GM19035 (cell line): ENCODE measurements at regions not wholly inside any gene's neighbourhood (a gene's known extent, or its start where the extent isn't known, plus 50 kb on each side); places are given as distances from the start of the nearest gene placed in this dataset.
"Not testable (repeated sequence)": the region's sequence is repeated elsewhere in the genome, so short reads cannot be mapped to it uniquely, and the experiment has no call there.

Experiments
- ATAC-seq: cut with Tn5 transposase; IDR thresholded peaks from one replicate; pipeline ENCODE4 v1.9.1; 2021; ENCODE audit not compliant: unreplicated experiment

- ATAC-seq = no peak
Observed at GRCh38 chr12:67531051-67531450, 117.5 kb upstream of the DYRK2 start.

GRCh38 chr12:67531501-67531900 is 117.0 kb upstream of the DYRK2 start:
- ATAC-seq = no peak

GRCh38 chr12:67533159-67533558 is 115.4 kb upstream of the DYRK2 start:
- ATAC-seq = no peak

- ATAC-seq = no peak
Observed at GRCh38 chr12:67534046-67534445, 114.5 kb upstream of the DYRK2 start.

- no peak for ATAC-seq
Observed at GRCh38 chr12:67534681-67535080, 113.9 kb upstream of the DYRK2 start.

GRCh38 chr12:67535176-67535575 is 113.4 kb upstream of the DYRK2 start:
- ATAC-seq = no peak

GRCh38 chr12:67535971-67536370 is 112.6 kb upstream of the DYRK2 start:
- no peak for ATAC-seq

GRCh38 chr12:67539329-67539728 is 109.2 kb upstream of the DYRK2 start:
- ATAC-seq = no peak

GRCh38 chr12:67539946-67540345 is 108.6 kb upstream of the DYRK2 start:
- no peak for ATAC-seq

GRCh38 chr12:67540920-67541624 is 107.5 kb upstream of the DYRK2 start:
- no peak for ATAC-seq

- no peak for ATAC-seq
Observed at GRCh38 chr12:67541625-67541991, 106.9 kb upstream of the DYRK2 start.

GRCh38 chr12:67543021-67543770 is 105.3 kb upstream of the DYRK2 start:
- ATAC-seq = no peak

GRCh38 chr12:67545298-67545697 is 103.2 kb upstream of the DYRK2 start:
- ATAC-seq = no peak

GRCh38 chr12:67546746-67547145 is 101.8 kb upstream of the DYRK2 start:
- ATAC-seq = no peak

GRCh38 chr12:67555075-67555717 is 93.3 kb upstream of the DYRK2 start:
- ATAC-seq = not testable (repeated sequence)

GRCh38 chr12:67558775-67559174 is 89.8 kb upstream of the DYRK2 start:
- no peak for ATAC-seq

- ATAC-seq = no peak
Observed at GRCh38 chr12:67559751-67560150, 88.8 kb upstream of the DYRK2 start.

GRCh38 chr12:67562513-67563287 is 85.8 kb upstream of the DYRK2 start:
- no peak for ATAC-seq

- no peak for ATAC-seq
Observed at GRCh38 chr12:67568055-67568454, 80.5 kb upstream of the DYRK2 start.

GRCh38 chr12:67572492-67572891 is 76.1 kb upstream of the DYRK2 start:
- no peak for ATAC-seq

GRCh38 chr12:67573566-67573965 is 75.0 kb upstream of the DYRK2 start:
- no peak for ATAC-seq
